ENCODE measurements at regions not wholly inside any gene's neighbourhood (a gene's known extent, or its start where the extent isn't known, plus 50 kb on each side); places are given as distances from the start of the nearest gene placed in this dataset.

DNA sequence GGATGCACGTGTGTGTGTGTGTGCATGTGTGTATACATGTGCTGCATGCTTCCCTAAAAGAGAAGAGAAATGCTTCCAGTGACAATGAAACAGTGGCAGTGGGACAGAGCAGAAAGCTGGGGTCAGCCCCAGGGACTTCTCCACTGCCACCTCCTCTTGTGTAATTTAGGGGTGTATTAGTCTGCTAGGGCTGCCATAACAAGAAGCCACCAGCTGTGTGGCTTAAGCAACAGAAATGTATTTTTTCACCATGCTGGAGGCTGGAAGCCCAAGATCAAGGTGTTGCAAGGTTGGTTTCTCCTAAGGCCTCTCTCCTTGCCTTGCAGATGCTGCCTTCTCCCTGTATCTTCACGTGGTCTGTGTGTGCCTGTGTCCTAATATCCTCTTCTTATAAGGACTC is 190.5 kb downstream of the CXCL12 start:
- H3K4me3 ChIP-seq (ENCODE audit: low read depth, poor library complexity, severe bottlenecking): no peak overlapping the region
- 89 to 91% methylated on average over 2 of the region's 2 CpGs for WGBS, 2 donors
- TF ChIP-seq POLR2A (IDR thresholded peaks at IDR 0.05): no peak
- TF ChIP-seq, protein P1, sequence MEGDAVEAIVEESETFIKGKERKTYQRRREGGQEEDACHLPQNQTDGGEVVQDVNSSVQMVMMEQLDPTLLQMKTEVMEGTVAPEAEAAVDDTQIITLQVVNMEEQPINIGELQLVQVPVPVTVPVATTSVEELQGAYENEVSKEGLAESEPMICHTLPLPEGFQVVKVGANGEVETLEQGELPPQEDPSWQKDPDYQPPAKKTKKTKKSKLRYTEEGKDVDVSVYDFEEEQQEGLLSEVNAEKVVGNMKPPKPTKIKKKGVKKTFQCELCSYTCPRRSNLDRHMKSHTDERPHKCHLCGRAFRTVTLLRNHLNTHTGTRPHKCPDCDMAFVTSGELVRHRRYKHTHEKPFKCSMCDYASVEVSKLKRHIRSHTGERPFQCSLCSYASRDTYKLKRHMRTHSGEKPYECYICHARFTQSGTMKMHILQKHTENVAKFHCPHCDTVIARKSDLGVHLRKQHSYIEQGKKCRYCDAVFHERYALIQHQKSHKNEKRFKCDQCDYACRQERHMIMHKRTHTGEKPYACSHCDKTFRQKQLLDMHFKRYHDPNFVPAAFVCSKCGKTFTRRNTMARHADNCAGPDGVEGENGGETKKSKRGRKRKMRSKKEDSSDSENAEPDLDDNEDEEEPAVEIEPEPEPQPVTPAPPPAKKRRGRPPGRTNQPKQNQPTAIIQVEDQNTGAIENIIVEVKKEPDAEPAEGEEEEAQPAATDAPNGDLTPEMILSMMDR (IDR thresholded peaks at IDR 0.05): no peak
- intact Hi-C loops (cut with DNase I; ENCODE audit: low total_unique reads): no loop called here
- no peak for DNase-seq (ENCODE audit: low spot score in 2 of 2)

DNA sequence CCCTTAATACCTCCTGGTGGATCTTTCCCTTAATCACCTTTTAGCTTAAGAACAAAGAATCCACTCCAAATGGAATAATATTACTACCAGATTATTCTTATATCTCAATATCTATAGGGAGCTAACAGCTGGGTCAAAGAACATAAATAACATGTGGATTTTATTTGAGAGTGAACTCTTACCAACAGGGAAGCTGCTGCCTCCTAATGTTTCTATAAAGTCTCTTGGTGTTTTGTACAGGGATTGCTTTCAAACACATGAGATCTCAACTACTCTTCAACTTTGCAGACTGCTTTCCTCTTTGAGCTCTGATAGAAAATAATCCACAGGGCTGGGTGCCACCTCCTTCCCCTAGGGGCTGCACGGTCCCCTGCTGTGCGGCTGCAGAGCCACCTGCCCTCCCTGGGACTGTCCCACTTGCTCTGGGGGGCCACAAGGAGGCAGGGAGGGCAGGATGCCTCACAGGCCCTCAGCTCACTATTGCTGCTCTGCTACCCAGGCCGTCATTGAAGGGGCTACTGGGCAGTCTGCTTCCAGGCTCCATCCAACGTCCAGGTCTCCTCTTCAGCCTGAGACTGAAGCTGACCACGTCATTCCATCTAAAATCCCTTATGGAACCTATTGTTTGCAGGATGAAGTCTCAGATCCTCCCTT is 191.2 kb downstream of the CXCL12 start:
- WGBS, 2 donors: 77 to 83% methylated on average over 5 of the region's 5 CpGs
- intact Hi-C loops (cut with DNase I; ENCODE audit: low total_unique reads): no loop called here
- no peak for DNase-seq (ENCODE audit: low spot score in 2 of 2)

DNA sequence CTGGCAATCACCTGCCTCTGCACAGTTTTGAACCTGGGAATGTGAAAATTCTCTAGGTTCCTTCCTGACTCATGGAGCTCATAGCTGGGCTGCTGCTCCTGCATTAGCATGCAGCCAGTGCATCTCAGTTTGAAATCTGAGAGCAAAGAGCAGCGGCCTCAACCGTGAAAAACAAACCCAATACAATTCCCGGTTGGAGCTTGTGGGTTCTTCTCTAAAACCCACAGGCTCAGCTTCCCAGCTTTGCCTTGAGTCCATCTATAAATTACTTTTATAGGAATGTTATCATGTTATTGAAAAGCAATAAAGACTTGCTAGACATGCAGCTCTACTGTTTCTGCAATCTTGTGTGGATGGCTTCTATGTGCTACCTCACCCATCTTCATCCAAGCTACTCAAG is 191.7 kb downstream of the CXCL12 start:
- 76 to 78% methylated on average over 3 of the region's 3 CpGs for WGBS, 2 donors
- no peak for DNase-seq (ENCODE audit: low spot score in 2 of 2)
- no peak overlapping the region for H3K4me3 ChIP-seq (ENCODE audit: low read depth, poor library complexity, severe bottlenecking)
- no peak for TF ChIP-seq POLR2A (IDR thresholded peaks at IDR 0.05)
- TF ChIP-seq, protein P1 (IDR thresholded peaks at IDR 0.05): no peak
- intact Hi-C loops (cut with DNase I; ENCODE audit: low total_unique reads): no loop called here

More for the DNA sequence above, 191.2 kb downstream of the CXCL12 start:
- TF ChIP-seq POLR2A (IDR thresholded peaks at IDR 0.05): no peak
- TF ChIP-seq, protein P1 (IDR thresholded peaks at IDR 0.05): no peak
- H3K4me3 ChIP-seq (ENCODE audit: low read depth, poor library complexity, severe bottlenecking): no peak overlapping the region

DNA sequence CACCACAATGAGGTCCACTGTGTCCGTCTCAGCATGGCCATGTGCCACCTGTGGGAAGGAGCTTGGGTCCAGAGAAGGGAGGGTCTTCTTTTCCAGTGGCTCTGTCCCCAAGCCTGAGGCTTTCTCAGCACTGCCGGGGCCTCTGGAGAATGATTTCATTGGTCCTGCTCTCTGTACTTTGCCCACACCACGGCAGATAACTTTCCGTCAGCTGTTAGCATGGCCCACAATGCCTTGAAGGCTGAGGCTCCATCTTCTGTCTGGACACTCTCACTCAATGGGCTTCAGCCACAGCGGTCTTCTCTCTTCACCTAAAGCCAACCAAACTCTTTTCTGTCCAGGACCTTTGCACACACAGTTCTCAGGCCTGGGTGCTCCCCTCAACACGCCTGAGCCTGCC is 192.5 kb downstream of the CXCL12 start:
- TF ChIP-seq, protein P1 (IDR thresholded peaks at IDR 0.05): no peak
- no peak for TF ChIP-seq POLR2A (IDR thresholded peaks at IDR 0.05)
- 89 to 95% methylated on average over 6 of the region's 6 CpGs for WGBS, 2 donors
- no peak for DNase-seq (ENCODE audit: low spot score in 2 of 2)
- intact Hi-C loops (cut with DNase I; ENCODE audit: low total_unique reads): no loop called here
- no peak overlapping the region for H3K4me3 ChIP-seq (ENCODE audit: low read depth, poor library complexity, severe bottlenecking)

DNA sequence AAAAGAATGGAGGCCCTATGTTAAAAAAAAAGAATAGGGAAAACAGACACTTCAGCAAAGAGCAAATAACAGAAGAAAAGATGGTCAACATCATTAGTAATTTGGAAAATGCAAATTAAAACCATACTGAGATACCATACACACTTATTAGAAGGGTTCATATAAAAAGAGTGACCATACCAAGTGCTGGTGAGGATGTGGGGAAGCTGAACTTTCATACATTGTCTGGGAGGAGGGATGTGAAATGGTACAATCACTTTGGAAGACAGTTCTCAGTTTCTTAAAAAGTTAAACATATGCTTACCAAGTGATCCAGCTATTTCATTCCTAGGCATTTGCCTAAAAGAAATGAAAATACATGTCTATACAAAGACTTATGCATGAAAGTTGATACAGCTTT is 194.4 kb downstream of the CXCL12 start:
- no peak overlapping the region for H3K4me3 ChIP-seq (ENCODE audit: low read depth, poor library complexity, severe bottlenecking)
- intact Hi-C loops (cut with DNase I; ENCODE audit: low total_unique reads): no loop called here
- no peak for TF ChIP-seq POLR2A (IDR thresholded peaks at IDR 0.05)
- TF ChIP-seq, protein P1 (IDR thresholded peaks at IDR 0.05): no peak
- no peak for DNase-seq (ENCODE audit: low spot score in 2 of 2)

DNA sequence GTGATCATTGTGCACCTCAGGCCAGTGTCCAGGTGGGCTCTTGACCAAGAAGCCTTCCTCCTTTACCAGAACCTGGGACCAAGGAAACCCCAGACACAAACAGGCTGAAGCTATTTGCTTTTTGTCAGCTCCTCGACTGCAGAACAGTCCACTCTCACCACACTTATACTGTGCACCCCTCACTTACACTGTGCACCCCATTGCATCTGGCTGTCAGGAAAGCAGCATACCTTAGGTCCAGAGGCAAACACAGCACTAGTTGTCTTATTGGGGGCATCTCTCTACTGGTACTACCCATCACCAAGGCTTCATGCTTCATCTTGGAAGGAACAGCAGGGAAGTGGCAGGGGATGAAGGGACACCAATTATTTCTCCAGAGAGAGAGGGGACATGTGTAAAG is 198.1 kb downstream of the CXCL12 start:
- TF ChIP-seq, protein P1 (IDR thresholded peaks at IDR 0.05): no peak
- TF ChIP-seq POLR2A (IDR thresholded peaks at IDR 0.05): no peak
- DNase-seq (ENCODE audit: low spot score in 2 of 2): no peak
- no peak overlapping the region for H3K4me3 ChIP-seq (ENCODE audit: low read depth, poor library complexity, severe bottlenecking)
- intact Hi-C loops (cut with DNase I; ENCODE audit: low total_unique reads): no loop called here
- WGBS, 2 donors: 62 to 72% methylated on average over 1 of the region's 1 CpG
